Hepatocyte (in vitro differentiated cells): ENCODE measurements at regions not wholly inside any gene's neighbourhood (a gene's known extent, or its start where the extent isn't known, plus 50 kb on each side); places are given as distances from the start of the nearest gene placed in this dataset.
"Not testable (repeated sequence)": the region's sequence is repeated elsewhere in the genome, so short reads cannot be mapped to it uniquely, and the experiment has no call there.

ENCODE experiments used
- DNase-seq: peaks from one replicate; pipeline ENCODE4 v3.0.0-alpha.2; 2016; ENCODE audit warnings: low spot score
- H2AFZ ChIP-seq: fragments of 200-600 bp; sonication (generic); 2 replicates; pipeline ENCODE4 v1.6.0; 2016; ENCODE audit warnings: antibody characterized with exemption, mild to moderate bottlenecking
- H3K27ac ChIP-seq: fragments of 200-600 bp; sonication (generic); 2 replicates; pipeline ENCODE4 v1.5.1; 2016; ENCODE audit warnings: mild to moderate bottlenecking
- H3K27me3 ChIP-seq: fragments of 200-600 bp; sonication (generic); 2 replicates; pipeline ENCODE4 v1.6.1; 2016
- H3K36me3 ChIP-seq: fragments of 200-600 bp; sonication (generic); replicated peaks from 2 replicates; pipeline ENCODE4 v1.5.1; 2016; ENCODE audit warnings: low read depth; ENCODE audit not compliant: insufficient read depth
- H3K4me1 ChIP-seq: fragments of 200-600 bp; sonication (generic); 2 replicates; pipeline ENCODE4 v1.5.1; 2016; ENCODE audit warnings: mild to moderate bottlenecking, moderate library complexity; ENCODE audit not compliant: insufficient read depth
- H3K4me2 ChIP-seq: fragments of 200-600 bp; sonication (generic); 2 replicates; pipeline ENCODE4 v1.6.0; 2016
- H3K4me3 ChIP-seq: fragments of 200-600 bp; sonication (generic); 2 replicates; pipeline ENCODE4 v1.5.1; 2016; ENCODE audit warnings: mild to moderate bottlenecking
- H3K79me2 ChIP-seq: fragments of 200-600 bp; sonication (generic); 2 replicates; pipeline ENCODE4 v1.6.0; 2017; ENCODE audit warnings: mild to moderate bottlenecking
- H3K9me2 ChIP-seq: fragments of 200-600 bp; sonication (generic); replicated peaks from 2 replicates; pipeline ENCODE4 v1.6.0; 2017; ENCODE audit warnings: mild to moderate bottlenecking; ENCODE audit not compliant: insufficient read depth
- H3K9me3 ChIP-seq: fragments of 200-600 bp; sonication (generic); 2 replicates; pipeline ENCODE4 v1.5.1; 2016; ENCODE audit warnings: low read depth, mild to moderate bottlenecking
- H4K20me1 ChIP-seq: fragments of 200-600 bp; sonication (generic); 2 replicates; pipeline ENCODE4 v1.6.0; 2016; ENCODE audit warnings: mild to moderate bottlenecking; ENCODE audit not compliant: insufficient read depth, poor library complexity, severe bottlenecking
- CTCF ChIP-seq: fragments of 200-600 bp; sonication (generic); IDR thresholded peaks from 2 replicates; pipeline ENCODE4 v1.5.1; 2016; ENCODE audit warnings: antibody characterized with exemption, mild to moderate bottlenecking; ENCODE audit not compliant: poor library complexity
- EZH2 ChIP-seq: fragments of 200-600 bp; sonication (generic); IDR thresholded peaks from 2 replicates; pipeline ENCODE4 v1.6.1; 2016; ENCODE audit warnings: antibody characterized with exemption, mild to moderate bottlenecking, borderline replicate concordance
- EZH2phosphoT487 ChIP-seq: fragments of 200-600 bp; sonication (generic); IDR thresholded peaks from one replicate; pipeline ENCODE4 v1.6.1; 2018; ENCODE audit warnings: antibody characterized with exemption, mild to moderate bottlenecking, low read depth, moderate library complexity; ENCODE audit not compliant: unreplicated experiment, severe bottlenecking
- WGBS: methylation state at CpG from one replicate; pipeline ENCODE4 v1.1.6; 2016; ENCODE audit warnings: low lambda C conversion rate; ENCODE audit errors: missing lambda C conversion rate; 5-methylcytosine and 5-hydroxymethylcytosine counted together

- DNase-seq: no peak
- TF ChIP-seq CTCF: no peak
- no peak for TF ChIP-seq EZH2
- TF ChIP-seq EZH2phosphoT487: no peak
- H3K9me2 ChIP-seq: no peaks in the 10 kb centered on the region
- H3K27ac ChIP-seq: no peak overlapping the region
- no peaks in the 10 kb centered on the region for H3K36me3 ChIP-seq
- H3K79me2 ChIP-seq: no peaks in the 10 kb centered on the region
- H4K20me1 ChIP-seq: no peaks in the 10 kb centered on the region
- 72% methylated on average over 2 of the region's 2 CpGs for WGBS
- H2AFZ ChIP-seq: no peak overlapping the region
- H3K9me3 ChIP-seq: no peaks in the 10 kb centered on the region
- H3K4me1 ChIP-seq: no peaks in the 10 kb centered on the region
- no peaks in the 10 kb centered on the region for H3K27me3 ChIP-seq
- no peak overlapping the region for H3K4me2 ChIP-seq
- no peak overlapping the region for H3K4me3 ChIP-seq
Measured at GRCh38 chr10:62696798-62697197, 107.7 kb upstream of the ADO start.

- Histone ChIP-seq H3K36me3 (no peaks in the 10 kb centered on the region), H3K27me3 (no peaks in the 10 kb centered on the region), H3K9me3 (no peaks in the 10 kb centered on the region)
Measured at GRCh38 chr10:62699148-62699547, 105.4 kb upstream of the ADO start.

GRCh38 chr10:62704121-62704520 lies 100.4 kb upstream of the ADO start:
- WGBS: 86% methylated on average over 3 of the region's 3 CpGs
- H4K20me1 ChIP-seq: not testable (repeated sequence)

More at GRCh38 chr10:62699148-62699547, 105.4 kb upstream of the ADO start:
- Histone ChIP-seq H3K9me2 (no peaks in the 10 kb centered on the region), H3K4me3 (no peak overlapping the region), H3K79me2 (no peaks in the 10 kb centered on the region), H3K27ac (no peak overlapping the region), H4K20me1 (no peaks in the 10 kb centered on the region), H3K4me2 (no peak overlapping the region), H2AFZ (no peak overlapping the region), H3K4me1 (no peaks in the 10 kb centered on the region)
- TF ChIP-seq EZH2phosphoT487 (no peak), CTCF (no peak), EZH2 (no peak)
- DNase-seq: no peak

GRCh38 chr10:62705789-62706188 lies 98.7 kb upstream of the ADO start:
- Histone ChIP-seq H3K27ac (no peak overlapping the region), H3K79me2 (no peaks in the 10 kb centered on the region), H3K4me1 (no peaks in the 10 kb centered on the region), H3K4me2 (no peak overlapping the region), H3K9me3 (no peaks in the 10 kb centered on the region), H4K20me1 (no peaks in the 10 kb centered on the region), H3K4me3 (no peak overlapping the region), H3K9me2 (no peaks in the 10 kb centered on the region), H3K27me3 (no peaks in the 10 kb centered on the region), H2AFZ (no peak overlapping the region), H3K36me3 (no peaks in the 10 kb centered on the region)
- DNase-seq: no peak
- 92% methylated on average over 2 of the region's 2 CpGs for WGBS
- TF ChIP-seq EZH2phosphoT487: no peak
- TF ChIP-seq CTCF: no peak
- no peak for TF ChIP-seq EZH2

More at GRCh38 chr10:62704121-62704520, 100.4 kb upstream of the ADO start:
- not testable (repeated sequence) for H2AFZ ChIP-seq, H3K27me3 ChIP-seq, H3K36me3 ChIP-seq, H3K4me2 ChIP-seq, H3K27ac ChIP-seq, H3K4me3 ChIP-seq, H3K9me3 ChIP-seq, H3K79me2 ChIP-seq, DNase-seq, H3K9me2 ChIP-seq, H3K4me1 ChIP-seq
